ENCODE measurements at regions not wholly inside any gene's neighbourhood (a gene's known extent, or its start where the extent isn't known, plus 50 kb on each side); places are given as distances from the start of the nearest gene placed in this dataset.
"Not testable (repeated sequence)": the region's sequence is repeated elsewhere in the genome, so short reads cannot be mapped to it uniquely, and the experiment has no call there.

- Histone ChIP-seq H3K9me3 (ENCODE audit: low read depth) (no peaks in the 10 kb centered on the region), H2AFZ (replicated peaks) (no peak overlapping the region), H3K9ac (no peak overlapping the region), H3K79me2 (ENCODE audit: low read depth) (no peaks in the 10 kb centered on the region), H3K27me3 (no peaks in the 10 kb centered on the region), H3F3A (ENCODE audit: low read depth) (no peaks in the 10 kb centered on the region), H3K4me1 (no peaks in the 10 kb centered on the region), H3K36me3 (no peaks in the 10 kb centered on the region), H4K20me1 (ENCODE audit: low read depth) (no peaks in the 10 kb centered on the region), H3K27ac (no peak overlapping the region), H3K4me2 (no peak overlapping the region), H3K4me3 (no peak overlapping the region)
- H3K36me3 Mint-ChIP-seq: no peaks in the 10 kb centered on the region
- no peak overlapping the region for H3K4me3 Mint-ChIP-seq
- no peaks in the 10 kb centered on the region for H3K27me3 Mint-ChIP-seq (ENCODE audit: insufficient read depth, low read depth)
- H3K4me1 Mint-ChIP-seq: no peaks in the 10 kb centered on the region
- H3K27ac Mint-ChIP-seq: no peak overlapping the region
- DNase-seq (ENCODE audit: low spot score): peak; percentile 20
- H3K9me3 Mint-ChIP-seq: peaks cover 3% of the 10 kb centered on the region
- TF ChIP-seq, protein P1, sequence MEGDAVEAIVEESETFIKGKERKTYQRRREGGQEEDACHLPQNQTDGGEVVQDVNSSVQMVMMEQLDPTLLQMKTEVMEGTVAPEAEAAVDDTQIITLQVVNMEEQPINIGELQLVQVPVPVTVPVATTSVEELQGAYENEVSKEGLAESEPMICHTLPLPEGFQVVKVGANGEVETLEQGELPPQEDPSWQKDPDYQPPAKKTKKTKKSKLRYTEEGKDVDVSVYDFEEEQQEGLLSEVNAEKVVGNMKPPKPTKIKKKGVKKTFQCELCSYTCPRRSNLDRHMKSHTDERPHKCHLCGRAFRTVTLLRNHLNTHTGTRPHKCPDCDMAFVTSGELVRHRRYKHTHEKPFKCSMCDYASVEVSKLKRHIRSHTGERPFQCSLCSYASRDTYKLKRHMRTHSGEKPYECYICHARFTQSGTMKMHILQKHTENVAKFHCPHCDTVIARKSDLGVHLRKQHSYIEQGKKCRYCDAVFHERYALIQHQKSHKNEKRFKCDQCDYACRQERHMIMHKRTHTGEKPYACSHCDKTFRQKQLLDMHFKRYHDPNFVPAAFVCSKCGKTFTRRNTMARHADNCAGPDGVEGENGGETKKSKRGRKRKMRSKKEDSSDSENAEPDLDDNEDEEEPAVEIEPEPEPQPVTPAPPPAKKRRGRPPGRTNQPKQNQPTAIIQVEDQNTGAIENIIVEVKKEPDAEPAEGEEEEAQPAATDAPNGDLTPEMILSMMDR (IDR thresholded peaks at IDR 0.05): no peak
Measured at GRCh38 chr1:196115646-196116045, 492.6 kb downstream of the KCNT2 start.

- no peaks in the 10 kb centered on the region for H3K36me3 ChIP-seq
- no peak overlapping the region for H3K4me3 Mint-ChIP-seq
- no peaks in the 10 kb centered on the region for H3K27me3 ChIP-seq
- no peak overlapping the region for H3K27ac ChIP-seq
- no peaks in the 10 kb centered on the region for H3K4me1 Mint-ChIP-seq
- H3K9me3 Mint-ChIP-seq: peaks cover 14% of the 10 kb centered on the region
- TF ChIP-seq, protein P1 (IDR thresholded peaks at IDR 0.05): no peak
- TF ChIP-seq EZH2phosphoT487 (IDR thresholded peaks at IDR 0.05): no peak
- no peak for TF ChIP-seq EZH2 (IDR thresholded peaks at IDR 0.05)
- no peak overlapping the region for H3K9ac ChIP-seq
- H3K79me2 ChIP-seq (ENCODE audit: low read depth): no peaks in the 10 kb centered on the region
- no peaks in the 10 kb centered on the region for H3F3A ChIP-seq (ENCODE audit: low read depth)
- no peaks in the 10 kb centered on the region for H4K20me1 ChIP-seq (ENCODE audit: low read depth)
- H3K4me3 ChIP-seq: no peak overlapping the region
- H3K27ac Mint-ChIP-seq: no peak overlapping the region
- no peaks in the 10 kb centered on the region for H3K4me1 ChIP-seq
- H3K9me3 ChIP-seq (ENCODE audit: low read depth): no peaks in the 10 kb centered on the region
- H3K36me3 Mint-ChIP-seq: no peaks in the 10 kb centered on the region
- no peak overlapping the region for H3K4me2 ChIP-seq
- H2AFZ ChIP-seq (replicated peaks): no peak overlapping the region
- H3K27me3 Mint-ChIP-seq (ENCODE audit: insufficient read depth, low read depth): no peaks in the 10 kb centered on the region
- DNase-seq (ENCODE audit: low spot score): no peak
Measured at GRCh38 chr1:196114193-196114592, 494.0 kb downstream of the KCNT2 start.

- not testable (repeated sequence) for H3K4me2 ChIP-seq; H3K36me3 Mint-ChIP-seq; H3K27ac ChIP-seq; H3K4me3 Mint-ChIP-seq; H3K9ac ChIP-seq; H3K4me3 ChIP-seq; H3K27me3 Mint-ChIP-seq (ENCODE audit: insufficient read depth, low read depth); H3K4me1 ChIP-seq; H3K27ac Mint-ChIP-seq; DNase-seq (ENCODE audit: low spot score); H3F3A ChIP-seq (ENCODE audit: low read depth); H3K27me3 ChIP-seq; H3K79me2 ChIP-seq (ENCODE audit: low read depth); H3K9me3 ChIP-seq (ENCODE audit: low read depth); H3K36me3 ChIP-seq; H3K4me1 Mint-ChIP-seq; H4K20me1 ChIP-seq (ENCODE audit: low read depth)
- H3K9me3 Mint-ChIP-seq: peaks cover 14% of the 10 kb centered on the region
- H2AFZ ChIP-seq (replicated peaks): peak overlapping the region; percentile 51
Measured at GRCh38 chr1:196108990-196109389, 499.2 kb downstream of the KCNT2 start.

DNA sequence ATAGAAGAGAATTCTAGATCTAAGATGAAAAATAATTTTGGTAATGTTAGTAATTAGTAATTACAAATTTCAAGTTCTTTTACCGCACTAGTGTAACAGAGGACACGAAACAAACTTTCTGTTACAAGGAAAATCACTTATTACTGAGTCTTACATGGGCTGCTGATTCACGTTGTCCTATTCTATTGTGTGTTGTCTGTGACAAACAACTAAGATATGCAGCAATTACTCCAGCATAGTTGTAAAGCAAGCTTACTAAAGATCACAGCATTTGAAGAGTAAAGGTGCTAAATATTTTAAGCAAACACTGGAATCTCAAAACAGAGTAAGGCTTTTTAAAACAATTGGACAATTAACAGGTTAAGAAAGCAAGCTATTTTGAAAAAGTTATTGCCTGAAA lies 502.3 kb downstream of the KCNT2 start:
- Histone ChIP-seq H3K4me3 (no peak overlapping the region), H3K9ac (no peak overlapping the region), H3K27ac (no peak overlapping the region), H3K27me3 (no peaks in the 10 kb centered on the region), H2AFZ (replicated peaks) (no peak overlapping the region), H3F3A (ENCODE audit: low read depth) (no peaks in the 10 kb centered on the region), H3K79me2 (ENCODE audit: low read depth) (no peaks in the 10 kb centered on the region), H4K20me1 (ENCODE audit: low read depth) (no peaks in the 10 kb centered on the region), H3K4me1 (no peaks in the 10 kb centered on the region), H3K36me3 (no peaks in the 10 kb centered on the region), H3K9me3 (ENCODE audit: low read depth) (no peaks in the 10 kb centered on the region), H3K4me2 (no peak overlapping the region)
- Mint-ChIP-seq H3K4me3 (no peak overlapping the region), H3K36me3 (no peaks in the 10 kb centered on the region), H3K27me3 (ENCODE audit: insufficient read depth, low read depth) (peaks cover 4% of the 10 kb centered on the region), H3K9me3 (peaks cover 29% of the 10 kb centered on the region), H3K4me1 (no peaks in the 10 kb centered on the region), H3K27ac (no peak overlapping the region)
- no peak for TF ChIP-seq EZH2phosphoT487 (IDR thresholded peaks at IDR 0.05)
- DNase-seq (ENCODE audit: low spot score): no peak

Data from neural progenitor cell (in vitro differentiated cells).